GM12878 (cell line): ENCODE measurements at regions not wholly inside any gene's neighbourhood (a gene's known extent, or its start where the extent isn't known, plus 50 kb on each side); places are given as distances from the start of the nearest gene placed in this dataset.

Experiments used
- ATAC-seq: fragments of 200-7000 bp; cut with Tn5 transposase; 3 replicates; pipeline ENCODE4 v1.9.1; 2020; ENCODE audit warnings: mild to moderate bottlenecking, moderate library complexity
- BruUV-seq: library from RNA; stranded (reverse); fragments of 400-500 nt; replicated peaks from 2 replicates; lab custom pipeline; 2021; lab: Mats Ljungman, UMichigan
- CTCF ChIA-PET: fragments of 300-600 bp; sonication (Branson Sonifier 250); formaldehyde crosslinking; extraction: SDS; loops from one replicate; lab custom pipeline; 2021; ENCODE audit warnings: inconsistent platforms; lab: Yijun Ruan, JAX
- POLR2A ChIA-PET: fragments of 350-600 bp; formaldehyde crosslinking; extraction: SDS; loops from one replicate; lab custom pipeline; 2021; ENCODE audit warnings: inconsistent platforms; lab: Charles Lee
- RAD21 ChIA-PET: fragments of 300-600 bp; sonication (Branson Sonifier 250); formaldehyde crosslinking; loops from one replicate; lab custom pipeline; 2023; ENCODE audit warnings: antibody characterized with exemption; ENCODE audit not compliant: unreplicated experiment; lab: Charles Lee
- SMC1A ChIA-PET: fragments of 300-600 bp; sonication (Branson Sonifier 250); formaldehyde crosslinking; loops from one replicate; lab custom pipeline; 2023; ENCODE audit not compliant: unreplicated experiment, uncharacterized antibody; lab: Charles Lee
- DNase-seq: peaks from one replicate; pipeline ENCODE4 v3.0.0-alpha.2; 2011; ENCODE audit warnings: low read depth, low spot score
- FAIRE-seq: peaks from 3 replicates; lab custom pipeline; 2011; peaks lifted over from hg19 to GRCh38; lab: Jason Lieb, UNC
- H2AFZ ChIP-seq: 2 replicates; pipeline ENCODE4 v1.6.0; 2011; ENCODE audit warnings: low read depth, low read length, control low read depth; ENCODE audit not compliant: control insufficient read depth
- H3K27ac ChIP-seq: 2 replicates; pipeline ENCODE4 v1.5.1; 2011; ENCODE audit warnings: control low read depth; ENCODE audit not compliant: control insufficient read depth, insufficient read depth
- H3K27me3 ChIP-seq, 2 experiments: replicated peaks in 1 of 2; 2 replicates each; pipeline versions ENCODE4 v1.6.0 to v1.6.1; 2011; ENCODE audit warnings: low read length in 1 of 2; ENCODE audit not compliant: control insufficient read depth in 2 of 2, insufficient read depth in 2 of 2
- H3K36me3 ChIP-seq, 2 experiments: 2 replicates each; pipeline ENCODE4 v1.5.1; 2011; ENCODE audit warnings: low read length in 1 of 2; ENCODE audit not compliant: control insufficient read depth in 2 of 2, insufficient read depth in 2 of 2
- H3K4me1 ChIP-seq: 2 replicates; pipeline ENCODE4 v1.6.1; 2011; ENCODE audit warnings: mild to moderate bottlenecking, low read length, moderate library complexity, mixed read lengths; ENCODE audit not compliant: control insufficient read depth, insufficient read depth
- H3K4me2 ChIP-seq: 2 replicates; pipeline ENCODE4 v1.6.0; 2011; ENCODE audit warnings: control low read depth; ENCODE audit not compliant: control insufficient read depth, insufficient read depth
- H3K4me3 ChIP-seq: fragments of 200-600 bp; sonication (generic); 2 replicates; pipeline ENCODE4 v1.5.1; 2016
- H3K79me2 ChIP-seq: 2 replicates; pipeline ENCODE4 v1.6.0; 2011; ENCODE audit warnings: low read length; ENCODE audit not compliant: control insufficient read depth, insufficient read depth
- H3K9ac ChIP-seq: 2 replicates; pipeline ENCODE4 v1.8.0; 2011; ENCODE audit warnings: low read length, control low read depth, mixed read lengths; ENCODE audit not compliant: control insufficient read depth, insufficient read depth
- H3K9me3 ChIP-seq: replicated peaks from 3 replicates; pipeline ENCODE4 v1.5.1; 2011; ENCODE audit warnings: mild to moderate bottlenecking, low read length; ENCODE audit not compliant: control insufficient read depth, insufficient read depth
- H4K20me1 ChIP-seq: 2 replicates; pipeline ENCODE4 v1.6.0; 2011; ENCODE audit not compliant: control insufficient read depth, insufficient read depth
- BRCA1 ChIP-seq: IDR thresholded peaks from 2 replicates; pipeline ENCODE4 v1.6.1; 2011; ENCODE audit warnings: low read depth, low read length, improper control_type of control experiment
- CEBPB ChIP-seq, 2 experiments: fragments of 150-350 bp in 1 of 2; IDR thresholded peaks; 2 replicates each; pipeline ENCODE4 v1.6.1; 2012 to 2014; ENCODE audit warnings: low read depth in 2 of 2, low read length in 2 of 2, borderline replicate concordance in 1 of 2, inconsistent platforms in 1 of 2
- CHD1 ChIP-seq: IDR thresholded peaks from 2 replicates; pipeline ENCODE4 v1.6.1; 2012; ENCODE audit warnings: low read depth, low read length, improper control_type of control experiment
- CREB1 ChIP-seq: IDR thresholded peaks from 2 replicates; pipeline ENCODE4 v1.6.1; 2012; ENCODE audit warnings: low read depth, mild to moderate bottlenecking, inconsistent platforms
- E2F8 ChIP-seq: fragments of 450-650 bp; IDR thresholded peaks from 2 replicates; pipeline ENCODE4 v1.6.1; 2018; ENCODE audit warnings: mild to moderate bottlenecking, low read depth, moderate library complexity; ENCODE audit not compliant: partially characterized antibody
- EP300 ChIP-seq, 2 experiments: fragments of 150-350 bp in 1 of 2; IDR thresholded peaks; 2 replicates each; pipeline ENCODE4 v1.6.1; 2011 to 2012; ENCODE audit warnings: low read depth in 2 of 2, low read length in 2 of 2, borderline replicate concordance in 1 of 2, improper control_type of control experiment in 1 of 2, inconsistent platforms in 1 of 2; ENCODE audit not compliant: control insufficient read depth in 1 of 2
- KAT2A ChIP-seq: conservative IDR thresholded peaks from 2 replicates; pipeline ENCODE4 v1.6.1; 2011; ENCODE audit warnings: low read depth, low read length; ENCODE audit not compliant: control insufficient read depth
- LARP7 ChIP-seq: fragments of 450-650 bp; IDR thresholded peaks from 2 replicates; pipeline ENCODE4 v1.6.1; 2017; ENCODE audit warnings: mild to moderate bottlenecking
- MEF2B ChIP-seq: fragments of 450-650 bp; IDR thresholded peaks from 2 replicates; pipeline ENCODE4 v1.6.1; 2018; ENCODE audit warnings: mild to moderate bottlenecking, moderate library complexity; ENCODE audit not compliant: partially characterized antibody, poor library complexity, severe bottlenecking
- MTA3 ChIP-seq: IDR thresholded peaks from 2 replicates; pipeline ENCODE4 v1.6.1; 2012; ENCODE audit warnings: low read length, inconsistent platforms, borderline replicate concordance
- MYB ChIP-seq: fragments of 150-350 bp; IDR thresholded peaks from 2 replicates; pipeline ENCODE4 v1.6.1; 2014; ENCODE audit warnings: mild to moderate bottlenecking, low read depth, low read length, borderline replicate concordance
- PAX8 ChIP-seq: fragments of 450-650 bp; IDR thresholded peaks from 2 replicates; pipeline ENCODE4 v1.6.1; 2017; ENCODE audit warnings: mild to moderate bottlenecking, moderate library complexity
- PKNOX1 ChIP-seq: fragments of 450-650 bp; IDR thresholded peaks from 2 replicates; pipeline ENCODE4 v1.6.1; 2016; ENCODE audit warnings: mild to moderate bottlenecking
- RAD51 ChIP-seq: fragments of 450-650 bp; IDR thresholded peaks from 2 replicates; pipeline ENCODE4 v1.6.1; 2016; ENCODE audit warnings: moderate library complexity, mild to moderate bottlenecking, inconsistent platforms
- SREBF1 ChIP-seq: IDR thresholded peaks from 2 replicates; pipeline ENCODE4 v1.6.1; 2012; ENCODE audit warnings: mild to moderate bottlenecking, low read length
- TCF12 ChIP-seq: IDR thresholded peaks from 2 replicates; pipeline ENCODE4 v1.6.1; 2011; ENCODE audit warnings: low read depth, mild to moderate bottlenecking, low read length
- YBX1 ChIP-seq: fragments of 450-650 bp; IDR thresholded peaks from 2 replicates; pipeline ENCODE4 v1.6.1; 2016; ENCODE audit warnings: antibody characterized with exemption
- ZBED1 ChIP-seq: IDR thresholded peaks from 2 replicates; pipeline ENCODE4 v1.6.1; 2016; ENCODE audit warnings: borderline replicate concordance
- ZNF24 ChIP-seq: fragments of 450-650 bp; IDR thresholded peaks from 2 replicates; pipeline ENCODE4 v1.6.1; 2017; ENCODE audit warnings: antibody characterized with exemption, mild to moderate bottlenecking
- ZNF274 ChIP-seq: IDR thresholded peaks from one replicate; pipeline ENCODE4 v1.8.0; 2011; ENCODE audit not compliant: insufficient read length, insufficient read depth
- WGBS: methylation state at CpG from one replicate; pipeline ENCODE4 v1.1.6; 2016; ENCODE audit warnings: low lambda C conversion rate; ENCODE audit not compliant: insufficient replicate concordance, insufficient coverage; ENCODE audit errors: missing lambda C conversion rate; 5-methylcytosine and 5-hydroxymethylcytosine counted together
- in situ Hi-C: fragments of 300-500 bp; cut with MboI; formaldehyde crosslinking; loops from 9 replicates; pipeline ENCODE4 v1.14.3; 2018; ENCODE audit warnings: mixed read lengths
- intact Hi-C: fragments of 100-400 bp; cut with micrococcal nuclease; formaldehyde crosslinking; loops from one replicate; pipeline ENCODE4 v1.14.2; 2022; ENCODE audit not compliant: unreplicated experiment

DNA sequence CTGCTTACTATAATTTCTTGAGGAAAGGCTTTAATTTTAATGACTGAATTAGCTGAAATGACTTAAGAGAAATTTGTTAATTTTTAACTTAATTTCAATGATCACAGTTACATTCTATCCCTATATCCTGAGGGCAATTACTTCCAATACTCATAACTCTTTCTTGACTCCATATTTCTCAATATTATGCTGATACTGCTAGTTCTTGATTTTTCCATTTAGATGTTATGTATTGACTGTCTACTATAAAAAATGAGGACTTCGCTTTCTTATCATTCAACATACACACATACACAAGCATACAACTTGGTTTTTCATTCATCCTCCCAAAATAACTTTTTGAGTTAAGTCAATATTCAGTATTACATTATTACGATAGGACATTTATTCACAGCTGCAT lies 176.2 kb downstream of the PHLDA1 start:
- WGBS = 41% methylated on average over 2 of the region's 2 CpGs
- H2AFZ ChIP-seq = no peak overlapping the region
- no peaks in the 10 kb centered on the region for H4K20me1 ChIP-seq
- H3K9me3 ChIP-seq = no peaks in the 10 kb centered on the region
- H3K4me2 ChIP-seq = no peak overlapping the region
- CTCF ChIA-PET = no interaction called here
- H3K4me1 ChIP-seq = no peaks in the 10 kb centered on the region
- in situ Hi-C loops = no loop called here
- no peak overlapping the region for H3K9ac ChIP-seq
- no peak overlapping the region for H3K4me3 ChIP-seq
- RAD21 ChIA-PET = no interaction called here
- no peak overlapping the region for H3K27ac ChIP-seq
- FAIRE-seq (no peak), DNase-seq (no peak), ATAC-seq (no peak)
- no peaks in the 10 kb centered on the region for H3K79me2 ChIP-seq
- SMC1A ChIA-PET = no interaction called here
- no peak for TF ChIP-seq YBX1
- TF ChIP-seq TCF12 = no peak
- TF ChIP-seq PAX8 = no peak
- TF ChIP-seq KAT2A = no peak
- TF ChIP-seq BRCA1 = no peak
- TF ChIP-seq E2F8 = no peak
- TF ChIP-seq CEBPB (IDR thresholded peaks at IDR 0.05; ENCODE audit: borderline replicate concordance in 1 of 2, low read depth in 2 of 2, low read length in 2 of 2) = no peak
- no peak for TF ChIP-seq RAD51
- TF ChIP-seq PKNOX1 = no peak
- TF ChIP-seq MYB = no peak
- TF ChIP-seq MTA3 = no peak
- TF ChIP-seq CHD1 = no peak
- TF ChIP-seq ZNF274 = no peak
- TF ChIP-seq ZNF24 = no peak
- TF ChIP-seq ZBED1 = no peak
- TF ChIP-seq EP300 (IDR thresholded peaks at IDR 0.05; ENCODE audit: borderline replicate concordance in 1 of 2, control insufficient read depth in 1 of 2, low read depth in 2 of 2, low read length in 2 of 2) = no peak
- TF ChIP-seq SREBF1 = no peak
- TF ChIP-seq LARP7 = no peak
- TF ChIP-seq MEF2B = no peak
- no peak for TF ChIP-seq CREB1
- no peaks in the 10 kb centered on the region for H3K36me3 ChIP-seq
- intact Hi-C loops = no loop called here
- no TSS peak for BruUV-seq
- POLR2A ChIA-PET = no interaction called here
- no peaks in the 10 kb centered on the region for H3K27me3 ChIP-seq
